Spleen (tissue), 7 donors: ENCODE measurements at regions not wholly inside any gene's neighbourhood (a gene's known extent, or its start where the extent isn't known, plus 50 kb on each side); places are given as distances from the start of the nearest gene placed in this dataset.

Source experiments
- POLR2A ChIP-seq, 3 donors: fragments of 450-650 bp; IDR thresholded peaks; one replicate each; pipeline ENCODE4 v1.5.1; 2017; ENCODE audit warnings: antibody characterized with exemption in 3 of 3, mild to moderate bottlenecking in 1 of 3
- POLR2AphosphoS5 ChIP-seq, 3 donors: sonication (generic); formaldehyde crosslinking; IDR thresholded peaks; one replicate each; pipeline ENCODE4 v1.5.1; 2017; ENCODE audit warnings: antibody characterized with exemption in 3 of 3
- TF ChIP-seq, protein P1 (sequence below), 11 experiments: fragments of 200-600 bp in 7 of 11; fragments of 450-650 bp in 4 of 11; sonication (generic) in 4 of 11; IDR thresholded peaks in 8 of 11; conservative IDR thresholded peaks in 3 of 11; 1 replicate in 7 of 11; 2 replicates in 4 of 11; pipeline versions ENCODE4 v1.4.0 to v1.8.0; 2016 to 2021; ENCODE audit warnings: antibody characterized with exemption in 11 of 11, inconsistent platforms in 4 of 11, mild to moderate bottlenecking in 1 of 11
- donor health status: DM: no; HTN: no; CAD: no; lungs with moderate emphysema.
- donor health status: DM: no; HTN: no; CAD: no.
- donor health status: DM: no; HTN: no; CAD: no.

- TF ChIP-seq, protein P1, sequence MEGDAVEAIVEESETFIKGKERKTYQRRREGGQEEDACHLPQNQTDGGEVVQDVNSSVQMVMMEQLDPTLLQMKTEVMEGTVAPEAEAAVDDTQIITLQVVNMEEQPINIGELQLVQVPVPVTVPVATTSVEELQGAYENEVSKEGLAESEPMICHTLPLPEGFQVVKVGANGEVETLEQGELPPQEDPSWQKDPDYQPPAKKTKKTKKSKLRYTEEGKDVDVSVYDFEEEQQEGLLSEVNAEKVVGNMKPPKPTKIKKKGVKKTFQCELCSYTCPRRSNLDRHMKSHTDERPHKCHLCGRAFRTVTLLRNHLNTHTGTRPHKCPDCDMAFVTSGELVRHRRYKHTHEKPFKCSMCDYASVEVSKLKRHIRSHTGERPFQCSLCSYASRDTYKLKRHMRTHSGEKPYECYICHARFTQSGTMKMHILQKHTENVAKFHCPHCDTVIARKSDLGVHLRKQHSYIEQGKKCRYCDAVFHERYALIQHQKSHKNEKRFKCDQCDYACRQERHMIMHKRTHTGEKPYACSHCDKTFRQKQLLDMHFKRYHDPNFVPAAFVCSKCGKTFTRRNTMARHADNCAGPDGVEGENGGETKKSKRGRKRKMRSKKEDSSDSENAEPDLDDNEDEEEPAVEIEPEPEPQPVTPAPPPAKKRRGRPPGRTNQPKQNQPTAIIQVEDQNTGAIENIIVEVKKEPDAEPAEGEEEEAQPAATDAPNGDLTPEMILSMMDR (IDR thresholded peaks at IDR 0.05 in 8 of 11, conservative IDR thresholded peaks at IDR 0.05 in 3 of 11): no peak
- TF ChIP-seq POLR2A (IDR thresholded peaks at IDR 0.05): no peak
- TF ChIP-seq POLR2AphosphoS5 (IDR thresholded peaks at IDR 0.05): no peak
Measured at GRCh38 chr16:85202051-85202601, 89.9 kb upstream of the CIBAR2 start.
